H7 (cell line): ENCODE measurements at regions not wholly inside any gene's neighbourhood (a gene's known extent, or its start where the extent isn't known, plus 50 kb on each side); places are given as distances from the start of the nearest gene placed in this dataset.
"Not testable (repeated sequence)": the region's sequence is repeated elsewhere in the genome, so short reads cannot be mapped to it uniquely, and the experiment has no call there.

Experiments
- DNase-seq: peaks from one replicate; pipeline ENCODE4 v3.0.0; 2012
- H3K27me3 ChIP-seq: 2 replicates; pipeline ENCODE4 v1.6.0; 2011; ENCODE audit warnings: mild to moderate bottlenecking, low read length; ENCODE audit not compliant: control insufficient read depth, insufficient read depth
- H3K36me3 ChIP-seq: replicated peaks from 2 replicates; pipeline ENCODE4 v1.5.1; 2011; ENCODE audit warnings: low read length; ENCODE audit not compliant: control insufficient read depth, insufficient read depth
- H3K4me3 ChIP-seq: 2 replicates; pipeline ENCODE4 v1.5.1; 2011; ENCODE audit warnings: low read depth, mild to moderate bottlenecking, control low read depth, low read length, moderate library complexity; ENCODE audit not compliant: insufficient read depth

DNA sequence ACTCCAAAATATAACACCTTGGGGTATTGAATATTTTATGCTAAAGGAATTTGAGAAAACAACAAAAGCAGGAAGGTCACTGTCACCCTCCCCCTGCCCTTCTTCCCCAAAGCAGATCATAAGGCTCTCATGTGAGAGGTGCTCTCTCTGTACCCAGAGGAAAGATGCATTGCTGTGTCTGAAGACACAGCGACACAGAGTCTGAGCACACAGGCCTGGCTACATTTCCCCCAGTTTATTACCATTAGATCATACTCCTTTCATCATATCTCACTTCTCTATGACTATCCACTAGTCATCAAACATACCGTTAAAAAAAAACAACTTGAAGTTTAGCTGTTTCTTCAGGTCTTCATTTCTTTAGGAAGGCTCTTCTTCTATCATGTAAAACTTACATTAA, 127.1 kb downstream of the PPIAL4G start:
- Histone ChIP-seq H3K4me3 (no peak overlapping the region), H3K27me3 (peaks cover 14% of the 10 kb centered on the region), H3K36me3 (no peaks in the 10 kb centered on the region)
- DNase-seq: no peak

DNA sequence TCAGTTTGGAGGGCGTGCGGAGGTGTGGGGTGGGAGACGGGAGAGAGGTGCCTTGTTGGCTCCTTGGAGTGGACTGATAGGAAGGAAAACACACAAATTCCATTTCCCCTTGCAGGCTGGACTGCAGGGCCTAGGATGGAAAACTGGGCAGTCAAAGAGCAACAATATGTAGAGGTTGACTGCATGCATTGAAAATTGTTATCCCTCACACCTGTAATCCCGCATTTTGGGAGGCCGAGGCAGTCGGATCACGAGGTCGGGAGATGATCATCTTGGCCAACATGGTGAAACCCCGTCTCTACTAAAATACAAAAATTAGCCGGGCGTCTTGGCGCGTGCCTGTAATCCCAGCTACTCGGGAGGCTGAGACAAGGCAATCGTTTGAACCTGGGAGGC, 128.2 kb downstream of the PPIAL4G start:
- DNase-seq: no peak
- H3K27me3 ChIP-seq: peaks cover 15% of the 10 kb centered on the region

DNA sequence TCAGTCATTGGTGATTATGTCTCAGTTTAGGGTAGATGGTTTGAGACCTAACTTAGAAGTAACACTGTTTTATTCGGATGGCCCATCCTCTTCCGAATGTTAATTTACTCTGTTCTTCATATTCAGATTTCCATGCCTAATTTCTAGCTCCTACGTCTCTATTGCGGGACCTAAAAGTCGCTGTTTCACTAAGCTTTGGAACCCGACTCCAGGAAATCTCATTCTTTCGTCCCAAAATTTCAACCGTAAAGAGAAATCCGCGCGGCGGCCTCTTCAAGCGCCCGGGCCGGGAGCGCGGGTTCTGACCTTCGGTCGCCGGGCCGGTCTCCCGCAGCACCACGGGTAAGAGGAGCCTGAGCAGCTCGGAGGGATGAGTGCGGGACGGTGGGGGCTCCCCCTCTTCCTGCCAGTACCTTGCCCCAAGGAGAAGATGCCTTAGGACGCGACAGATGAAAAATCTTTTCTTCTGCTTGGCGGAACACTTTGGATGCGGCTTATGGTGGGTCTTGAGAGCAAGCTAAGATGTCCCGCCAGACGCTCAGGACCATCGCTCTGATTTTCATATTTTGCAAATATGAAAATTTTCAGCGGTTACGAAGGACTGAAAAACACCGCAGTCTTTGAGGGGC, 128.7 kb downstream of the PPIAL4G start:
- Histone ChIP-seq H3K27me3 (peaks cover 15% of the 10 kb centered on the region), H3K36me3 (no peaks in the 10 kb centered on the region), H3K4me3 (peak overlapping the region; percentile 40; the same call in 1 of the 2 replicates)
- peak; percentile 70 for DNase-seq

More for the DNA sequence above, 128.2 kb downstream of the PPIAL4G start:
- no peaks in the 10 kb centered on the region for H3K36me3 ChIP-seq
- H3K4me3 ChIP-seq: peak overlapping the region; percentile 40; the same call in 1 of the 2 replicates

DNA sequence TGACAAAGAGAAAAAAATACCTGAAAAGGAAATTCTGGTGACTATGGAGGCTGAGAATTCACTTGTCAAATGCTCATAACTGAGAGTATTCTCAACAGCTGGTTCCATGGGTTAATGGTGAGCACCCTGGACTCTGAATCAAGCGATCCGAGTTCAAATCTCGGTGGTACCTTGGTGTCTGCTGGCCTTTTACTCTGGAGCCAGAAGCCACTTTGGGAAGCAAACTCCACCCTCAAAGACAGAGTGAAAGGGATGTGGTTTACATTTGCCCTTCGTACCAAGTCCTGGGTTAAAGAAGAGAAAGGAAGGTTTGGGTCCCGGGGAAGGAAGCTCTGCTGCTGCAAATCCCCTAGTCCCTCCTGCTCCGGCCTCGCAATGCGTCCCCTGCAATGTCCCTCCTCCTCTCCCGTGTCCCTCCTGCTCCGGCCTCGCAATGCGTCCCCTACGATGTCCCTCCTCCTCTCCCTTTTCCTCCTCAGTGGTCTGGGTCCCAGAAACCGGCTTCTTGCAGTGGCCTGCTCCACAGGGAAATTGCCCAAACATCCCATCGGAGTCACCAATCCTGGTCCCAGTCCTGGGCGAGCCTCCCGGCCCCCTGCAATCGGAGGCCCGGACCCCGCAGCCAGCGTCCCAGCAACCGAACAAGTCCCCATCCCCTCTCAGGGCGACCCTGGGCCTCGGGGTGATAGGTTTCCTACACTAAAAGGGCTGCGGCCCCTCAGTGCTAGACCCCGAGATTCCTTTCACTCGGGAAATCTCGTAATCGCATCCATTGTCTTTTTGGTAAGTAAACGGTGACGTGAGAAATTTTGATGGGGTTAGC, 129.4 kb downstream of the PPIAL4G start:
- DNase-seq: peak; percentile 81
- Histone ChIP-seq H3K36me3 (no peaks in the 10 kb centered on the region), H3K27me3 (peaks cover 15% of the 10 kb centered on the region), H3K4me3 (peak overlapping the region; percentile 40; the same call in 1 of the 2 replicates)

DNA sequence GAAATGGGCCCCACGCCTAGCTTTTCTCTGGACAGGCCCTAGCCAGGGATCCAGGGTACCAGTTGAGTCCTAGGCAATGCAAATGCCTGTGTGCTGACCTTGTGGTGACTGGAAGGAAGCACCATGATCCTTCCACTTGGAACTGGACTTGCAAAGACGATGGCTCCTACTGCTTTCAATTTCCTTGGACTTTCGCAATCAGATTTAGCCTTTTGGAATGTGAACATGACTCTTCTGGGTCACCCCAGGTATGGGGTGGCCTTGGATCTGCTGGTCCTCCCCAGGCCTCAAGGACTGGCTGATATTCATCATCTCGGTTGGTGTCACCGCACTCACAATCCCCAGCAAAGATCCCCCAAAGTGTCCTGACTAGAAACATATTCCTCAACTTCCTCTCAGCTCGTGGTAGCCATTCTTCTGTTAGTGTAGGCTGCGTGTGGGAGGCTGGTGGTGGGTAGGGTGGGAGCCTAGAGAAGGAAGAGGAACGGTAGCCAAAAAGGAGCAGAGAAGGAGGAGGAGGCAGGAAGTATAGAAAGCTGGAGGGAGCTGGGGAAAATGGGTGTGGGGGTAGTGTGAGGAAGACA, 130.5 kb downstream of the PPIAL4G start:
- DNase-seq: peak; percentile 26
- peaks cover 15% of the 10 kb centered on the region for H3K27me3 ChIP-seq
- no peaks in the 10 kb centered on the region for H3K36me3 ChIP-seq
- H3K4me3 ChIP-seq: no peak overlapping the region

DNA sequence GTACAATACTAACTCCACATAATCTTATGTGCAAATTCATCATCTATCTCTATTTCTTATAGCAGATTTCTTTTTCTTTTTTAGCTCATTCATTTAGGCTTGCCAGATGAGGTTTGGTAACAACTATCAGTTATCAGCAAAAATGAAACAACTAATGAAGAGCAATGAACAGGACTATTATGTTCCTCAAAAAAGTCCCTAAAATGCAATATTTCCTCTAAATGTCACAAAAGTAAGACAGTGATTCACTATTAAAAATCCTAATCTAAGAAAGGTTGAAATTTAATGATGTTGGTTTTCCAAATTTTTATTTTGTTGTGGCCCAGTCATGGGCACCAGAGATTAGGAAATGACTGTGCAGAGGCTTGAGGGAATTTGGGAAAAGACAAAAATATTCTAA, 135.3 kb downstream of the PPIAL4G start:
- H3K27me3 ChIP-seq: peaks cover 3% of the 10 kb centered on the region
- no peaks in the 10 kb centered on the region for H3K36me3 ChIP-seq
- no peak overlapping the region for H3K4me3 ChIP-seq
- DNase-seq: no peak

DNA sequence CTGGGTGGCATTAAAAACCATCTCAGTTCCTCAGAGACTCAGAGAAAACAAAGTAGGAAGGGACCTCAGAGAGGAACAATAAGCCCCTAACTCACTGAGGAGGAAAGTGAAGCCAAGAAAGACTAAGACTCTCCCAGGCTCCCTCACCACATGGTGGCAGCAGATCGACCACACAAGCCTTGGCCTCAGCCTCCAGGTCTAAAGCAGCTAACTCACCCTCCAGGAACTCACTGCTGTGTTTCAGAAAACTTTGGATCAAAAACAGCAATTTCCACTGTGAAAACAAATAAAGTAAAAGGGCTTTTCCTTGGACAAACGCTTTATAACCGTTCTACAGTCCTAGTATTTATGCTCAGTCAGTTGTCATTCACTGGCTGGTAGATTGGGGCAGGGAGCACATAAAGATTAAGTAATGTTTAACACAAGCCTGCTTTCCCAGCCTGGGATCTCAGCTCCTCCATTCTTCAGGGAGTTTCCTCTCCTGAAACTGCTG, 137.4 kb downstream of the PPIAL4G start:
- peak; percentile 25 for DNase-seq
- not testable (repeated sequence) for H3K36me3 ChIP-seq, H3K27me3 ChIP-seq, H3K4me3 ChIP-seq

DNA sequence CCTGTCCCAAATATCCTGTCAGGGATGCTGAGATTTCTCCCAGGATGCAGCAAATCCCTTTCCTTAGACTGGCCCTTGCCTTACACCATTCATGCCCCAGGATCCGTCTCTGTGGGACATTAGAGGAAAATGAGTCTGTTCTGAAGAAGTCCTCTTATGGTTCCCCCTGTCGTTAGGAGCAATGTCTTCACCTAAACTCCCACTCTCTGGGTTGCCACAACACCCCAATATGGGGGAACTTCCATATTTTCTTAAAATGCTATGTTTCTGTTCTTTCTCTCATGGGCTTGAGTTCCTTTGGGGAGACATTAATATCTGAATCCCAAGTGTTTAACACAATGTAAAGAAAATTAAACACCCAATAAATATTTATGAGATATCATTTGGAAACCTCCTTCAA, 138.5 kb downstream of the PPIAL4G start:
- not testable (repeated sequence) for DNase-seq, H3K36me3 ChIP-seq, H3K27me3 ChIP-seq, H3K4me3 ChIP-seq

DNA sequence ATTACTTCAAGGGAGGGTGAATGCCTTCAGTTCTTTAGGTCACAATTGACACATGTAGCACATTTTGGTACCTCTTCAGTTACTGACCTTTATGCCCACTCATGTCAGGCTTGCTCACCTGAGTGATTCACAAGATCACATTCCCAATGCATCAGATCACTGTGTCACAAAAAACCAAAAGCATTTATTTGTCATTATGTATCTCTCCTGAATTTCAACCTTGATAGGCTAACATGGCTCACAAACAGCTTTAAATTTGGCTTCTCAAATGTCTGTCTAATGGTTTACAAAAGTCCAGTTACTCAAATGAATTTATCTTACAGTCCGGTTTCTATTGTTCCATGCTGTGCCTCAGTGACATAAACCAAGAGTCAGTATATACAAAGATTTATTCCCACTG, 141.4 kb downstream of the PPIAL4G start:
- not testable (repeated sequence) for H3K4me3 ChIP-seq, H3K27me3 ChIP-seq, DNase-seq, H3K36me3 ChIP-seq

DNA sequence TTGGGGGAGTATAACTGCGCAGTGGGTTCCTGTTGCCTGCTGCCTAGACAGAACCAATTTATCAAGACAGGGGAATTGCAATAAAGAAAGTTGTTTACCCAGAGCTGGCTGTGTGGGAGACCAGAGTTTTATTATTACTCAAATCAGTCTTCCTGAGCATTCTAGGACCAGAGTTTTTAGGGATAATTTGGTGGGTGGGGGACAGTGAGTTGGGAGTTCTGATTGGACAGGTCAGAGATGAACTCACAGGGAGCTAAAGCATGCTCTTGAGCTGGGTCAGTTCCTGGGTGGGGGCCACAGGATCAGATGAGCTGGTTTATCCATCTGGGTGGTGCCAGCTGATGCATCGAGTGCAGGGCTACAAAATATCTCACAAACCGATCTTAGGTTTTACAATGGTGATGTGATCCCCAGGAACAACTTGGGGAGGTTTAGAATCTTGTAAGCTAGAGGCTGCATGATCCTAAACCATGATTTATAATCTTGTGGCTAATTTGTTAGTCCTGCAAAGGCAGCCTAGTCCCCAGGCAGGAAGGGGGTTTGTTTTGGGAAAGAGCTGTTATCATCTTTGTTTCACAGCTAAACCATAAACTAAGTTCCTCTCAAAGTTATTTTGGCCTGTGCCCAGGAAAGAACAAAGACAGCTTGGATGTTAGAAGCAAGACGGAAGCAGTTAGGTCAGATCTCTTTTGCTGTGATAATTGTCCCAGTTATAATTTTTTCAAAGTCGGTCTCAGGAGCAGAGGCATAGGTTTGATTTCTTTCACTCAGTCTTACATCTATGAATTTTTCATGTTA, 146.8 kb downstream of the PPIAL4G start:
- not testable (repeated sequence) for H3K4me3 ChIP-seq, H3K27me3 ChIP-seq, DNase-seq, H3K36me3 ChIP-seq

DNA sequence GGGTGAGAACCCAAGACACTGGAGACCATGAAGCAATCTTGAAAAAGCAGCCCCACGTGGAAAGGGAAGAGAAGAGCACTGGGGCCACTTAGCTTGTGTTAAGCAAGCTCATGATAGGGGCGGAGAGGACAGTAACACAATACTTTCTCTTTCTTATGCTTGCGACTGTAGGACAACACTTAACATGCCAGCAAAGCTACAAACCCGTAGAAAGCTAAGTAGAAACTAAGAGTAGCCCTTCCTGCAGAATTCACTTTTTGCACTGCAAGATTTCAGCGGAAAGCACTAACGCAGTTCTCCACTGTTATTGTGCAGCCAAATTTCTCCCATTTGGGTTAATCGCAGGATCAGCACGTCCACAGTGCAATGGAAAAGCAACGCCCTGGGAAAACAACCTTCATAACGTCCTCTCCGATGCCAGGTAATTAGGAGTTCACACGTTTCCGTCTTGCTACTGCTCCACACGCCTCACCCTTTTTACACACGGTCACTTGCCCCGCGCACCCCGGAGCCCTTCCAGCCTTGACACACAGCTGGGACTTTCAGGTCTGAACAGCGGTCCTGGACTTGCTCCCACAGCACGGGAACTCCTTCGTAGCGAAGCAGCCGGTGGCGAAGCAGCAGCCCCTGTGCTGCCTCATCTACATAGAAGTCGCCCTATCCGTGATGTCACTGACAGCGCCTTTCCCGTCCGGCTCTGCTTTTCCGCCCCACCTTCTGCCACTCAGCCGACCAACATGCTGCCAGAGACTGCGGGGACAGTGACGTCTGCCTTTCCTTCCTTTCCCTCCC, 148.6 kb downstream of the PPIAL4G start:
- DNase-seq: peak; percentile 61
- Histone ChIP-seq H3K27me3 (peaks cover 1% of the 10 kb centered on the region; the same call in 1 of the 2 replicates), H3K4me3 (peak overlapping the region; percentile 64), H3K36me3 (no peaks in the 10 kb centered on the region)

DNA sequence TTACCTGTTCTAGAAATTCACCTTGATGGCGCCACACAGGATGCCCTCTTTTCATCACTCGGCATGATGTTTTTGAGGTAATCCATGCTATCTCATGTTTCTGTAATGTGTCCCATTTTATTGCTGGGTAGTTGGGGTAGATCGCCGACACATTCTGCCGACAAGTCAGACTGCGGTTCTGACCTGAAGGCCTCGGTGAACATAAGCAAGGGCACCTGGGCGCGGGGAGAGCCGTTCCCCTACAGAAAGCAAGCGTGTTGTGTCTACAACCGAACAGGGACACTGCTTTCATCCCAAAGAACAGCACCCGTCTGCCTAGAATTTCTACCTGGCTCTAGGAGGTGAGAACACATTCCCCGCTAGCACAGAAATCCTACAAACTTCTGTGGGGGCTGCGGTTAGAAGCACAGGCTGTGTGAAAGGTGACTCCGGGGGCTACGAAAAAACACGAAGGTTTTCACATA, 149.2 kb downstream of the PPIAL4G start:
- no peaks in the 10 kb centered on the region for H3K36me3 ChIP-seq
- no peak for DNase-seq
- peaks cover 1% of the 10 kb centered on the region; the same call in 1 of the 2 replicates for H3K27me3 ChIP-seq
- peak overlapping the region; percentile 64 for H3K4me3 ChIP-seq

DNA sequence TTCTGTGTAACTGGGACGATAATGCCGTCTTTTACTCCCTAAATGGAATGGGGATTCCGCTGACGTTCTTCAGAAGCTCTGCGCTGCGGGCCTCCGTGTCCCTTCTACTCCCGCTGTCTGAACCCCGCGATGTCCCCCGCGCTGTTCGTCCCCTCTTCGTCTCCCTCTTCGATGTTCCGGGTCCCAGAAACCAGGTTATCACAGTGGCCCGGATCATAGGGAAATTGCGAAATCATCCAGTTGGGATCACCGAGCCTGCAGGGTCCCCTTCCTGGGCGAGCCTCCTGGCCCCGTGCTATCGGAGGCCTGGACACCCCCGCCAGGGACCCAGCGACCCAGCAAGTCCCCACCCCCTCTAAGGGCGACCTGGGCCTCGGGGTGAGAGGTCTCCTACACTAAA, 154.2 kb downstream of the PPIAL4G start:
- Histone ChIP-seq H3K27me3 (no peaks in the 10 kb centered on the region), H3K4me3 (no peak overlapping the region), H3K36me3 (no peaks in the 10 kb centered on the region)
- no peak for DNase-seq
